Fibroblast of mammary gland (primary cell): ENCODE measurements at regions not wholly inside any gene's neighbourhood (a gene's known extent, or its start where the extent isn't known, plus 50 kb on each side); places are given as distances from the start of the nearest gene placed in this dataset.

ENCODE experiments used
- DNase-seq: peaks from one replicate; pipeline ENCODE4 v3.0.0-alpha.2; 2010; ENCODE audit warnings: low read depth
- H3K4me3 ChIP-seq: 2 replicates; pipeline ENCODE4 v1.5.1; 2011; ENCODE audit warnings: low read depth, mild to moderate bottlenecking, low read length, moderate library complexity; ENCODE audit not compliant: control insufficient read depth
- TF ChIP-seq, protein P1 (sequence below): conservative IDR thresholded peaks from 2 replicates; pipeline ENCODE4 v1.5.1; 2011; ENCODE audit warnings: low read depth, low read length, inconsistent platforms; ENCODE audit not compliant: control insufficient read depth, insufficient read depth

DNA sequence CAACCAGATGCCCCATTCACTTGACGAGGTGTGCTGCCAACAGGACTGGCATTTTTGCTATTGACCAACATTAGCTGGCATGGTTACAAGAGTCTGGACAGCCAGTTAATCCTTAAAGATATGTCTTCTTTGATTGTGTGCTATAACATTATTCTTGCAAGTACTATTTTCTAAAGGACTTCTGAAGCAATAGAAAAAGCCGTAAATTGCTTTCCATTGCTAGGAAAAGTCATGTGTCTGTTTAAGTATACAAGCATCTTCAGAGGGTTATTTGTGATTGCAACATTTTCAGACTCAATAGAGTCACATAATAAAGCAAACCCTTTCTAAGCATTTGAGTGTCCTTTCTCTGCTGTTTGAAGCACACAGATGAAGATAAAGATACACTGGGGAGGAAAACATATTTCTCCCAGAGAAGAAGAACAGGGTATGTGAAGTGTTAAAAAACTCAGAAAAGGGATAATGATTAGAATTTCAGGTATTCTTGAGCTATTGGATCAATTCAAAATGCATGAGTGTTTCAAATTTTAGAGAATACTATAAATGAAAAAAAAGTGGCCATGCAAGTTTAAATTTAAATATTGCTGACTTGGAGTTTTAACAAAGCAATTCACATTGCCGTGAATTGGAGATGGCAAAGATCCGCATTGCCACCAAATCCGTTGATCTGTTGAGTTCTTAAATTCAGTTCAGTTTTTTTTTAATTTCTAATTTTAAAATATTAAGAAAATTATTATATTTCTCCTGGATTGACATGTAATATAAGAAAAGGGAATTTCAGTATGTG, 191.7 kb upstream of the MAP3K7 start:
- H3K4me3 ChIP-seq, result no peak overlapping the region
- DNase-seq, result no peak
- TF ChIP-seq, protein P1, sequence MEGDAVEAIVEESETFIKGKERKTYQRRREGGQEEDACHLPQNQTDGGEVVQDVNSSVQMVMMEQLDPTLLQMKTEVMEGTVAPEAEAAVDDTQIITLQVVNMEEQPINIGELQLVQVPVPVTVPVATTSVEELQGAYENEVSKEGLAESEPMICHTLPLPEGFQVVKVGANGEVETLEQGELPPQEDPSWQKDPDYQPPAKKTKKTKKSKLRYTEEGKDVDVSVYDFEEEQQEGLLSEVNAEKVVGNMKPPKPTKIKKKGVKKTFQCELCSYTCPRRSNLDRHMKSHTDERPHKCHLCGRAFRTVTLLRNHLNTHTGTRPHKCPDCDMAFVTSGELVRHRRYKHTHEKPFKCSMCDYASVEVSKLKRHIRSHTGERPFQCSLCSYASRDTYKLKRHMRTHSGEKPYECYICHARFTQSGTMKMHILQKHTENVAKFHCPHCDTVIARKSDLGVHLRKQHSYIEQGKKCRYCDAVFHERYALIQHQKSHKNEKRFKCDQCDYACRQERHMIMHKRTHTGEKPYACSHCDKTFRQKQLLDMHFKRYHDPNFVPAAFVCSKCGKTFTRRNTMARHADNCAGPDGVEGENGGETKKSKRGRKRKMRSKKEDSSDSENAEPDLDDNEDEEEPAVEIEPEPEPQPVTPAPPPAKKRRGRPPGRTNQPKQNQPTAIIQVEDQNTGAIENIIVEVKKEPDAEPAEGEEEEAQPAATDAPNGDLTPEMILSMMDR, result no peak

DNA sequence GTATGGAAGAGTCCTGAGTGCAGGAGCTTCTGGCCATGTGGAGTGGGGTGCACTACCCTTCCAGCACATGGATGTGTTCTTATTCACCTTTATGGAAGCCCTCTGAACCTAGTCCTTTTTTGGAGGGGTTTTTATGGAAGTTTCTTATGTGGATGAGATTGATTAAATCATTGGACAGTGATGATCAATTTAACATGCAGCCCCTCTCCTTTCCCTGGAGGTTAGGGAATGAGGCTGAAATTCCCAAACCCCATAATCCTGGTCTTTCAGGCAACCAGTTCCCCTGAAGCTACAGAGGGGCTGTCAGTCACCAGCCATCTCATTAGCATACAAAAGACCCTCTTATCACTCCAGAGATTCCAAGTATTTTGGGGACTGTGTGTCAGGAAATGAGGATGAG, 183.9 kb upstream of the MAP3K7 start:
- H3K4me3 ChIP-seq, result no peak overlapping the region
- TF ChIP-seq, protein P1, result no peak
- no peak for DNase-seq

GRCh38 chr6:90765895-90766294, 179.0 kb upstream of the MAP3K7 start:
- TF ChIP-seq, protein P1, result no peak
- no peak overlapping the region for H3K4me3 ChIP-seq
- DNase-seq, result no peak

- no peak for DNase-seq
- H3K4me3 ChIP-seq, result no peak overlapping the region
- TF ChIP-seq, protein P1, result no peak
Observed at GRCh38 chr6:90765491-90765890, 178.6 kb upstream of the MAP3K7 start.

DNA sequence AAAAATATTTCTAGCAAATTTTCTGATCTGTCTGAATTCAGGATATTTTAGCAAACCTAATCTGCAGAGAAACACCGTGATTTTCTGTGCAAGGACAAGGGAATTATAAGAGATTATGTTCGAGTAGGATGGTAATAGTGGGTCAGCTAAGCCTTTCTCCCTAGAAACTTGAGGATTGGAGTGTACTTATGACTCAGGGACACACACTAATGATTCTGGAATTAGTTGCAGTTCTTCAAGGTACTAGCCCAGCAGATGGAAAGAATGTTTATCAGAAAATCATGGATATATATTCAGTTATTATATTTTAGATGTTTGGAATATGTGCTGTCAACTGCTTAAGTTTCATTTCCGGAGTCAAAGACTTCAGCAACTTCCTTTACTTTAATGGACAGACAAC, 177.1 kb upstream of the MAP3K7 start:
- H3K4me3 ChIP-seq, result no peak overlapping the region
- no peak for DNase-seq
- TF ChIP-seq, protein P1, result no peak

GRCh38 chr6:90759664-90760063, 172.8 kb upstream of the MAP3K7 start:
- DNase-seq, result no peak
- H3K4me3 ChIP-seq, result no peak overlapping the region
- TF ChIP-seq, protein P1, result no peak

DNA sequence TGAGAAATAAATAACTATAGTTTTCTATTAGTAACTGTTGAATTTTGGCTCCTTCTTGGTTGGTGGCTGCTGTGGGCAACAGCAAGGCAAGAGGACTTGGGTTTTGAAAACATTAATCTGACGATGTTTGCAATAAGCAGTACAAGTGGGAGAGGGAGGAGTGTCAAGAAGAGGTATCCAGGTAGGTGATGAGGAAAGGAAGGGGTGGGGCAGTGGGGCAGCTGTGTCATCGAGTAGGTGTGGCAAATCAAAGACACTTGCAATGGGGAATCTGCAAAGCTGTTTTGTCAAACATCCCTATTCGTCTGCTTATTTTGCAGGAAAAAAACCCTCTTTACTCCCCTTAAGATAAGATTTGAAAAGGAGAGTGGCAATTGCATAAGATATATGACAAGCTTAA, 171.9 kb upstream of the MAP3K7 start:
- TF ChIP-seq, protein P1, result no peak
- no peak for DNase-seq
- H3K4me3 ChIP-seq, result no peak overlapping the region
